ENCODE measurements at regions not wholly inside any gene's neighbourhood (a gene's known extent, or its start where the extent isn't known, plus 50 kb on each side); places are given as distances from the start of the nearest gene placed in this dataset.
"Not testable (repeated sequence)": the region's sequence is repeated elsewhere in the genome, so short reads cannot be mapped to it uniquely, and the experiment has no call there.

GRCh38 chr5:30387974-30388632, 805.4 kb upstream of the CDH6 start:
- no peak for TF ChIP-seq CTCF (IDR thresholded peaks at IDR 0.05; ENCODE audit: low read length, missing control alignments)
- H3K4me3 ChIP-seq (replicated peaks; ENCODE audit: low read depth, low read length) = no peak overlapping the region
- DNase-seq (ENCODE audit: low read depth) = no peak

- no peak overlapping the region for H3K4me3 ChIP-seq (replicated peaks; ENCODE audit: low read depth, low read length)
- TF ChIP-seq CTCF (IDR thresholded peaks at IDR 0.05; ENCODE audit: low read length, missing control alignments) = no peak
Observed at GRCh38 chr5:30385754-30386153, 807.7 kb upstream of the CDH6 start.

GRCh38 chr5:30384171-30384570, 809.3 kb upstream of the CDH6 start:
- DNase-seq (ENCODE audit: low read depth) = no peak
- H3K4me3 ChIP-seq (replicated peaks; ENCODE audit: low read depth, low read length) = no peak overlapping the region
- no peak for TF ChIP-seq CTCF (IDR thresholded peaks at IDR 0.05; ENCODE audit: low read length, missing control alignments)

More at GRCh38 chr5:30385754-30386153, 807.7 kb upstream of the CDH6 start:
- DNase-seq (ENCODE audit: low read depth) = no peak

- DNase-seq (ENCODE audit: low read depth) = no peak
- no peak overlapping the region for H3K4me3 ChIP-seq (replicated peaks; ENCODE audit: low read depth, low read length)
- no peak for TF ChIP-seq CTCF (IDR thresholded peaks at IDR 0.05; ENCODE audit: low read length, missing control alignments)
Observed at GRCh38 chr5:30380228-30380627, 813.3 kb upstream of the CDH6 start.

- H3K4me3 ChIP-seq (replicated peaks; ENCODE audit: low read depth, low read length) = no peak overlapping the region
- TF ChIP-seq CTCF (IDR thresholded peaks at IDR 0.05; ENCODE audit: low read length, missing control alignments) = no peak
- DNase-seq (ENCODE audit: low read depth) = no peak
Observed at GRCh38 chr5:30376848-30377247, 816.6 kb upstream of the CDH6 start.

- no peak for DNase-seq (ENCODE audit: low read depth)
- no peak overlapping the region for H3K4me3 ChIP-seq (replicated peaks; ENCODE audit: low read depth, low read length)
- no peak for TF ChIP-seq CTCF (IDR thresholded peaks at IDR 0.05; ENCODE audit: low read length, missing control alignments)
Observed at GRCh38 chr5:30368064-30368463, 825.4 kb upstream of the CDH6 start.

- DNase-seq (ENCODE audit: low read depth); H3K4me3 ChIP-seq (replicated peaks; ENCODE audit: low read depth, low read length): not testable (repeated sequence)
Observed at GRCh38 chr5:30365031-30365430, 828.5 kb upstream of the CDH6 start.

Data from fibroblast of pulmonary artery (primary cell).